ENCODE measurements at regions not wholly inside any gene's neighbourhood (a gene's known extent, or its start where the extent isn't known, plus 50 kb on each side); places are given as distances from the start of the nearest gene placed in this dataset.
"Not testable (repeated sequence)": the region's sequence is repeated elsewhere in the genome, so short reads cannot be mapped to it uniquely, and the experiment has no call there.

DNA sequence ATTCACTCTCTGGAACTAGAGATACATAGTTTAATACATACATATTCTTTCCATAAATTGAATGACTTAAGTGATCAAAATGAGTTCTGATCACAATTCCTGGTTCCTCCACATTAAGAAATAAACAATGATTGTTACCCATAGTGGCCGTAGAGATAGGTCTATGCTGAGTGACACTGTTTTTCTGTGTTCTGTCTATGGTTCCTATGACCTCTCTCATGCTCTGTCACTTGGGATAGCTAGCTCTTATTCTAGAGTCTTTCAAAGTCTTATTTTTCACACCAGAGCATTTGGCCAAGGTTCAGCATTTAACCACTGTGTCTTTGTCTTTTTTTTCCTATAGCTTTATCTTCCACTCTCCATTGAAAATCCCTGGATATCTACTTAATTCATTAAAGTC is 132.4 kb downstream of the GOLGA6L6 start:
- Mint-ChIP-seq H3K4me3 (no peak overlapping the region), H3K36me3 (no peaks in the 10 kb centered on the region), H3K27me3 (no peaks in the 10 kb centered on the region), H3K4me1 (ENCODE audit: unreplicated experiment) (no peaks in the 10 kb centered on the region), H3K9me3 (no peaks in the 10 kb centered on the region), H3K27ac (no peak overlapping the region)
- DNase-seq (ENCODE audit: extremely low spot score, unreplicated experiment), result no peak
- TF ChIP-seq, protein P1, sequence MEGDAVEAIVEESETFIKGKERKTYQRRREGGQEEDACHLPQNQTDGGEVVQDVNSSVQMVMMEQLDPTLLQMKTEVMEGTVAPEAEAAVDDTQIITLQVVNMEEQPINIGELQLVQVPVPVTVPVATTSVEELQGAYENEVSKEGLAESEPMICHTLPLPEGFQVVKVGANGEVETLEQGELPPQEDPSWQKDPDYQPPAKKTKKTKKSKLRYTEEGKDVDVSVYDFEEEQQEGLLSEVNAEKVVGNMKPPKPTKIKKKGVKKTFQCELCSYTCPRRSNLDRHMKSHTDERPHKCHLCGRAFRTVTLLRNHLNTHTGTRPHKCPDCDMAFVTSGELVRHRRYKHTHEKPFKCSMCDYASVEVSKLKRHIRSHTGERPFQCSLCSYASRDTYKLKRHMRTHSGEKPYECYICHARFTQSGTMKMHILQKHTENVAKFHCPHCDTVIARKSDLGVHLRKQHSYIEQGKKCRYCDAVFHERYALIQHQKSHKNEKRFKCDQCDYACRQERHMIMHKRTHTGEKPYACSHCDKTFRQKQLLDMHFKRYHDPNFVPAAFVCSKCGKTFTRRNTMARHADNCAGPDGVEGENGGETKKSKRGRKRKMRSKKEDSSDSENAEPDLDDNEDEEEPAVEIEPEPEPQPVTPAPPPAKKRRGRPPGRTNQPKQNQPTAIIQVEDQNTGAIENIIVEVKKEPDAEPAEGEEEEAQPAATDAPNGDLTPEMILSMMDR (conservative IDR thresholded peaks at IDR 0.05), result no peak

DNA sequence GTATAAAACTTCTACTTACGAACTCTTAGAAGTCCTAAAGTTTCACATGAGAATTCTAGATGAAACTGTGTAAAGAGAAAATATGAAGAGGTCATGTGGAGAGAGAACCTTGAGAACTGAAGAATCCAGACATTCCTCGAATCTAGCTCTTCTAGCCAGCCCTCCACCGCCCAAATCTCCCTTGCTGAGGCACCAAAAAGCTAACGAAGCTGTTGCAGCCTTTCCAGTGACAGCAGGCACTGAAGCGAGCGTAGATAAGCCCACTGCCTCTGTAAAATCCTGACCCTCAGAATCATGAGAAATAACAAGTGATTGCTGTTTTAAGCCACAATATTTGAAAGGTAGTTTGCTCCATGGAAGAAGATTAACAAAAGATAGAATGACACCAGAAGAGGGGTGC is 134.0 kb downstream of the GOLGA6L6 start:
- Mint-ChIP-seq H3K9me3 (no peaks in the 10 kb centered on the region), H3K27me3 (no peaks in the 10 kb centered on the region), H3K36me3 (no peaks in the 10 kb centered on the region), H3K4me3 (no peak overlapping the region), H3K4me1 (ENCODE audit: unreplicated experiment) (no peaks in the 10 kb centered on the region), H3K27ac (no peak overlapping the region)
- no peak for DNase-seq (ENCODE audit: extremely low spot score, unreplicated experiment)
- TF ChIP-seq, protein P1 (conservative IDR thresholded peaks at IDR 0.05), result no peak

DNA sequence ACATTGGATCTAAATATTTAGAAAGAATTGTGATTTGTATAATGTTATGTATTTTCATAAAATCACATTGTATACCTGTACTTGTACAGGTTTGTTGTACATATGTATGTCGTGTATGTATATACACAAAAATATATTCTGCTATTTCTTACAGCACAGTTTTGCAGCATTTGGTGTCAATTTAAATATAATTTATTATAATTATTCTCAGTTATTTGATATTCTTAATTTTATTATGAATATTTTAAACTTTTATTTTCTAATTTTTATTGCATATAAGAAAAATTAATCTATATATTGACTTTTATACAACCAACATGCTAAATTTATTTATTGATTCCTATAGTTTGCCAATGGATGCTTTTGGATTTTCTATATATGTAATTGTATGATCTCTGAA is 137.0 kb downstream of the GOLGA6L6 start:
- H3K27me3 Mint-ChIP-seq; DNase-seq (ENCODE audit: extremely low spot score, unreplicated experiment); H3K9me3 Mint-ChIP-seq; H3K36me3 Mint-ChIP-seq; H3K4me3 Mint-ChIP-seq; H3K4me1 Mint-ChIP-seq (ENCODE audit: unreplicated experiment); H3K27ac Mint-ChIP-seq: not testable (repeated sequence)

DNA sequence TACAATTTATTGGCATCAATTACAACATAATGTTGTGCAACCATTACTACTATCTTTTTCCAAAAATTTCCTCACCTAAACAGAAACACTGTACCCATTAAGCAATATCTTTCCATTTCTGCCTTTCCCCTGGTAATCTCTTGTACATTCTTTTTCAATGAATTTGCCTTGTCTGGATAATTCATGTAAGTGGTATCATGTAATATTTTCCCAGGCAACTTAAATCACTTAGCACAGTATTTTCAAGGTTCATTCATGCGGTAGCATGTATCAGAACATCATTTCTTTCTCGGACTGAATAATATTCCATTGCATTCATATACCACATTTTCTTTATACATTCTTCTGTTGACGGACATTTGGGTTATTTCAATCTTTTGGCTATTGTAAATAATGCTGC is 139.0 kb downstream of the GOLGA6L6 start:
- DNase-seq (ENCODE audit: extremely low spot score, unreplicated experiment); H3K9me3 Mint-ChIP-seq; H3K36me3 Mint-ChIP-seq; H3K27me3 Mint-ChIP-seq; H3K27ac Mint-ChIP-seq; H3K4me3 Mint-ChIP-seq; H3K4me1 Mint-ChIP-seq (ENCODE audit: unreplicated experiment): not testable (repeated sequence)

DNA sequence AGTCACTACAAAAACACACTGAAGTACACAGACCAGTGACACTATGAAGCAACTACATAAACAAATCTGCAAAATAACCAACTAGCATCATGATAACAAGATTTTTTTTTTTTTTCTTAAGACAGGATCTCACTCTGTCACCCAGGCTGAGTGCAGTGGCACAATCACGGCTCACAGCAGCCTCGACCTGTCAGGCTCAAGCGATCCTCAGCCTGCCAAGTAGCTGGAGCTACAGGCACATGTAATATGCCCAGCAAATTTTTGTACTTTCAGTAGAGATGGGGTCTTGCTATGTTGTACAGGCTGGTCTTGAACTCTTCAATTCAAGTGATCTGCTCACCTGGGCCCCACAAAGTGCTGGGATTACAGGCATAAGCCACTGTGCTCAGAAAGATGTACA is 140.5 kb downstream of the GOLGA6L6 start:
- H3K4me1 Mint-ChIP-seq (ENCODE audit: unreplicated experiment); H3K9me3 Mint-ChIP-seq; H3K36me3 Mint-ChIP-seq; H3K27me3 Mint-ChIP-seq; DNase-seq (ENCODE audit: extremely low spot score, unreplicated experiment); H3K4me3 Mint-ChIP-seq; H3K27ac Mint-ChIP-seq: not testable (repeated sequence)

DNA sequence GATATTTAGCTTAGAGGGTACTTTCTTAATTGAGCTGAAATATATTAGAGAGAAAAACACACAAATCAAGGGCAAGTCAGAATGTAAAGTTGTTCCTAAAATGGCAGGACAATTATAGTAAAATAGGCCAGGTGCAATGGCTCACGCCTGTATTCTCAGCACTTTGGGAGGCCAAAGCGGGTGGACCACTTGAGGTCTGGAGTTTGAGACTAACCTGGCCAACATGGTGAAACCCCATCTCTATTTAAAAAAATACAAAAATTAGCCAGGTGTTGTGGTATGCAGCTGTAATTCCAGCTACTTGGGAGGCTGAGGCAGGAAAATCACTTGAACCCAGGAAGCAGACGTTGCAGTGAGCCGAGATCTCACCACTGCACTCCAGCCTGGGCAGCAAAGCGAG is 142.9 kb downstream of the GOLGA6L6 start:
- not testable (repeated sequence) for H3K27me3 Mint-ChIP-seq; H3K4me1 Mint-ChIP-seq (ENCODE audit: unreplicated experiment); H3K4me3 Mint-ChIP-seq; H3K9me3 Mint-ChIP-seq; H3K27ac Mint-ChIP-seq; DNase-seq (ENCODE audit: extremely low spot score, unreplicated experiment); H3K36me3 Mint-ChIP-seq

DNA sequence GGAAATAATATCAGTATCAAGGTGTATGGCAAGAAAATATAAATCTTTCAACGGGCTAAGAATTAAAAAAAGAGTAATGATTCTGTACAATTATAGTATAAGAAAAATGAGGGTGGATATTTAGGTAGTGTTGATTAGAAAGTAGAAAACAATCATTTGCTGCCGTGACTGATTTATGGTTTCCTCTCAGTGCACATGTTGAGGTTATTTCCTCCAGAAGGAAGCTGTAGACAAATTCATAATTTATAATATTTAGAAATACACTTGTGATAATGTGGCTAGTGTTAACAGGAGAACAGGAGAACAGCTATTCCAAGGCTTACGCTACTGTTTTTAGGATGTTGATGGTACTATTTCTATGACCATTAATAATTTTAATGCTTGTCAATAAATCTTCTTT is 153.4 kb downstream of the GOLGA6L6 start:
- not testable (repeated sequence) for DNase-seq (ENCODE audit: extremely low spot score, unreplicated experiment); H3K4me1 Mint-ChIP-seq (ENCODE audit: unreplicated experiment); H3K4me3 Mint-ChIP-seq; H3K9me3 Mint-ChIP-seq; H3K36me3 Mint-ChIP-seq; H3K27me3 Mint-ChIP-seq; H3K27ac Mint-ChIP-seq

DNA sequence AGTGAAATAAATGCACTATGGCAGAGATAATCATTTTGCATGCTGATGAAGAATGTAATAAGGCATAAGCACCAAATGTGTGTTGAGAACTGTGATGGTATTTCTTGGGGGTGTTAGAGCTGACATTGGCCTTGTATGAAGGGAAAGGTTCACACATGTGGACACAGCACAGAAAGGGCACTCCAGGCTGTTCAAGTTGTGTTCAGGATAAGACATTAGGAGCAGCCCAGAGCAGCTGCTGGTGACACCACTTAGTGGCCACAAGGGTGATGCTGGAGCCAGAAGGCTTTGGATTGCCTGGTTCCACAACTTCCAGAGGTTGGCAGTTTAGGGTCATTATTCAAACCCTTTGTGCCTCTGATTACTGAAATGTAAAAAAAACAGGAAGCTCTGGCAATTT is 155.4 kb downstream of the GOLGA6L6 start:
- TF ChIP-seq, protein P1 (conservative IDR thresholded peaks at IDR 0.05), result no peak
- Mint-ChIP-seq H3K36me3 (no peaks in the 10 kb centered on the region), H3K4me3 (no peak overlapping the region), H3K27ac (no peak overlapping the region), H3K4me1 (ENCODE audit: unreplicated experiment) (no peaks in the 10 kb centered on the region), H3K27me3 (no peaks in the 10 kb centered on the region), H3K9me3 (no peaks in the 10 kb centered on the region)
- no peak for DNase-seq (ENCODE audit: extremely low spot score, unreplicated experiment)

DNA sequence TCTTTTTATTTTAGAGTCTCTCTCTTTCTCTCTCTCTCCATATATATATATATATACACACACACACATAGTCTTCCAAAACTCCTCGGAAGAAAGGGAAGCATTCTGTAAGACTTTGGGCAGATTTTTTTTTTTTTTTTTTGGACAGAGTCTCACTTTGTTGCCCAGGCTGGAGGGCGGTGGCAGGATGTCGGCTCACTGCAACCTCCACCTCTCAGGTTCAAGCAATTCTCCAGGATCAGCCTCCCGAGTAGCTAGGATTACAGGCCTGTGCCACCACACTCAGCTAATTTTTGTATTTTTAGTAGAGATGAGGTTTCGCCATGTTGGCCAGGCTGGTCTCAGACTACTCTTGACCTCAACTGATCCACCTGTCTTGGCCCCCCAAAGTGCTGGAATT is 161.4 kb downstream of the GOLGA6L6 start:
- not testable (repeated sequence) for H3K27me3 Mint-ChIP-seq; H3K36me3 Mint-ChIP-seq; H3K4me1 Mint-ChIP-seq (ENCODE audit: unreplicated experiment); DNase-seq (ENCODE audit: extremely low spot score, unreplicated experiment); H3K4me3 Mint-ChIP-seq; H3K9me3 Mint-ChIP-seq; H3K27ac Mint-ChIP-seq
